ENCODE measurements at regions not wholly inside any gene's neighbourhood (a gene's known extent, or its start where the extent isn't known, plus 50 kb on each side); places are given as distances from the start of the nearest gene placed in this dataset.
A peak's percentile ranks its signal among the peaks of the same experiment; 100 is the strongest.
"Not testable (repeated sequence)": the region's sequence is repeated elsewhere in the genome, so short reads cannot be mapped to it uniquely, and the experiment has no call there.

DNA sequence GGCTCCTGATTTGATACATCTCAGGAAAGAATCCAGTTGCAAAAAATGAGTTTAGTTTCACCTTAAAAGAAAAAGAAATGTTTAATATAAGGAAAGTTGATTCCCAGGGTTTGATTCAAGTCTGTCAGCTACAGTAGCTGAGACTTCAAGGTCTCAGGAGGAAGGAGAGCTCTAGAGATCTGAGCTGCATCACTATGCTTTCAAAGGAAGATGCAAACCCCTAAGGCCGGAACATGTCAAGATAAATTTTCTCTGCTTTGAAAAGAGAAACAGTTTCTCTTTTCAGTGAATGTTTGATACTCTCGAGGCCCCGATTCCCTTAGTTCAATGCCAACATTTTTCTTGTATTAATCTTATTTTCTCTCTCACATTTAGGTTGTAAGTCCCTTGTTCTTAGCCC, 128.6 kb downstream of the RGPD3 start:
- DNase-seq = no peak

DNA sequence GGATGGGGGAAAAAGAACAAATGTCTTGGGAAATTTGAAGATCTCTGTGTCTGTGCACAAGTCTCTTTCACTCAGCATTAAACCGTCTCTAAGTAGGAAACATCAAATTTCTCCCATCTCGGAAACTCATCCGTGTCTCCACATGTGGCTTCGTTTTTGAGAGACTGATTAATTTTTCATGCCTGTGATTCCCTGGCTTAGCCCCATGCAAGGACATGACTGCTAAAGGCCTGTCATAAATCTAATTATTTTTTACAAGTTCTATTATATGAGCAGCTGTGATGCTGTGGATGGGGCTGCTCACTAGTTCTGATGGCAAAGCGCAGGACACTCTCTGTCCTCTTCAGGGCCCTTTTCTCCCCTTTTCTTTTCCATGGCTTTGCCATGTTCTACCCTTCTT, 129.1 kb downstream of the RGPD3 start:
- DNase-seq = no peak

DNA sequence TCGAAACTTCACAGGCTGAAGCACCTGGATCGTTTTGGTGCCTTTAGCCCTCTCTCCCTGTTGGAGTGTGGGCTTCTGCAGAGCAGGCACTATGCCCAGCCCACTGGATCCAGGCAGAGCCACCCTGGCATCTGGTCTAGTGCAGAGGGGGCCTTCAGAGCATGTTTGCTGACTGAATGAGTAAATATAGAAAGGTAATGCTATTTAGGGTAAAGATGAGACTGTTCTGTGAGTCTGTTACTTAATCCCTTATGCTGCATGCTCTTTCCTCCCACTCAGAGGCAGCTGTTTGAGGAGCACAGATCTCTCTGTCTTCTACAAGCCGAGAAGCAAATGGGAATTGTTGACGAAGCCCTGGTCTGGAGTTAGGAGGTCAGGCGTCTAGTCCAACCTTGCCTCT, 130.2 kb downstream of the RGPD3 start:
- DNase-seq = no peak

DNA sequence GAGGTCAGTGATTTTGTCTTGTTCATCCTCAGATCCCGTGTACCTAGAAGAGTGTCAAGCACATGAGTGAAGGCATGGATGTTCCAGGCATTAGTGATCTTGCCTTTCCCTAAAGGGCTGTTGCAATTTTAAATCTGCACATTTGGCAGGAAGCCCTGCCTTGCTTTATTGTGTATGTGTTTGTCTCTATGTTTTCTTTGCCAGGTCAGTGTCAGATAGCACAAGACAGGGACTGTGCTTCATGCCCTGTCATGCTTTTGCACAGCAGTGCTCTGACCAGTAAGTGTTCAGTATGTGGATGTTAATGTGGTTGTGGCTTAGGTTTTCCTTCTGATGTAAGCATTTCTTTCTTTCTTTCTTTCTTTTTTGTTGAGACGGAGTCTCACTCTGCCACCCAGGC, 131.5 kb downstream of the RGPD3 start:
- no peak for DNase-seq

DNA sequence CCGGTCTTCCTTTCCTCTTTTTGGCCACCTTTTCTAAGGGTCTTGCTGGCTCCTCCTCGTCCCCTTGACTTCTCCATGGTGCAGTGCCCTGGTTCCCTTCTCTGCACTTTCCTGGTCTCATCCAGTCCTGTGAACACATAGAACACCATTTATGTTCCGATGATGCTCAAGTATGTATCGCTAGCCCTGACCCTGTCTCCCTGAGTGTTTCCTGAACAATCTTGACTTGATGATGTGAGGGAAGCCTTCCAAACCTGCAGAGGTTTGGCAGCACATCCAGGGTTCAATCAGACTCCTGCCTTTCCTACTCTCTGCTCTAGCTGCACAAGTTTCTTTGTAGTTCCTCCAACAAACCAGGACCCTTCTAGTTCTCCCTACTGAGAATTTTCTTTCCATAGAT, 132.1 kb downstream of the RGPD3 start:
- no peak for DNase-seq

DNA sequence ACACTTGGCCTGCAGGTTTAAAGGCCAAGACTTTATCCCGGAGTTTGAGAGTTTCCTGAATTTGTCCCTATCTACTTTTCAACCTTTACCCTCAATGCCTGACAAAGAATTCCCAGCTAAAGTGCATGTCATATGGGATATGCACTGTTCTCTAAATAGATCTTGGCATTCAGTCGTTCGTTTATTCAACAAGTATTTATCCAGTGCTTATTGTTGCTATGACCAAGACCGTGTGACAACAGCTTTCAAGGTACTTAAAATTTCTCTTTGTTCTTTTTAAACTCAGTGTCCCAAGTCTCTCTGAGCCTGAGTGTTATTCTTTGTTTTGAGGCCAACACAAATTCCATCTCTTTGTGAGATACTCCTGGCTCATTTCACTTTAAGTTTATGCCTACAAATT, 133.4 kb downstream of the RGPD3 start:
- no peak for DNase-seq

DNA sequence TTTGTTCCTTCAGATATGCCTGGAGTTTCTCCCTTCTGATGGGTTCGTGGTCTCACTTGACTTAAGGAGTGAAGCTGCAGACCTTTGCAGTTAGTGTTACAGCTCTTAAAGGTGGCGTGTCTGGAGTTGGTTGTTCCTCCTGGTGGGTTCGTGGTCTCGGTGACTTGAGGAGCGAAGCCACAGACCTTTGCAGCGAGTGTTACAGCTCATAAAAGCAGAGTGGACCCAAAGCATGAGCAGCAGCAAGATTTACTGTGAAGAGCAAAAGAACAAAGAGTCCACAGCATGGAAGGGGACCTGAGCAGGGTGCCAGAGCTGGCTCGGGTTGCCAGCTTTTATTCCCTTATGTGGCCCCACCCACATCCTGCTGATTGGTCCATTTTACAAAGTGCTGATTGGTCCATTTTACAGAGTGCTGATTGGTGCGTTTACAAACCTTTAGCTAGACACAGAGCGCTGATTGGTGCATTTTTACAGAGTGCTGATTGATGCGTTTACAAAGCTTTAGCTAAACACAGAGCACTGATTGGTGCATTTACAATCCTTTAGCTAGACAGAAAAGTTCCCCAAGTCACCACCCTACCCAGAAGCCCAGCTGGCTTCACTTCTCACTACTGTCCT, 134.8 kb downstream of the RGPD3 start:
- not testable (repeated sequence) for DNase-seq

DNA sequence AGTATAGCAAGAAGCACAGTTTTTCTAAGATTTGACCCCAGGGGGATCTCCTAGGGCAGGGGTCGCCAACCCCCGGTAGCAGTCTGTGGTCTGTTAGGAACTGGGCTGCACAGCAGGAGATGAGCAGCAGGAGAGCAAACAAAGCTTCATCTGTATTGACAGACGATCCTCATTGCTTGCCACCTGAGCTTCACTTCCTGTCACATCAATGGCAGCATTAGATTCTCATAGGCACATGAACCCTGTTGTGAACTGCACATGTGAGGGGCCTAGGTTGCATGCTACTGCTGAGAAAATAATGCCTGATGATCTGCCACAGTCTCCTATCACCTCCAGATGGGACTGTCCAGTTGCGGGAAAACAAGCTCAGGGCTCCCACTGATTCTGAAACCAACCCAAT, 136.2 kb downstream of the RGPD3 start:
- DNase-seq = no peak

DNA sequence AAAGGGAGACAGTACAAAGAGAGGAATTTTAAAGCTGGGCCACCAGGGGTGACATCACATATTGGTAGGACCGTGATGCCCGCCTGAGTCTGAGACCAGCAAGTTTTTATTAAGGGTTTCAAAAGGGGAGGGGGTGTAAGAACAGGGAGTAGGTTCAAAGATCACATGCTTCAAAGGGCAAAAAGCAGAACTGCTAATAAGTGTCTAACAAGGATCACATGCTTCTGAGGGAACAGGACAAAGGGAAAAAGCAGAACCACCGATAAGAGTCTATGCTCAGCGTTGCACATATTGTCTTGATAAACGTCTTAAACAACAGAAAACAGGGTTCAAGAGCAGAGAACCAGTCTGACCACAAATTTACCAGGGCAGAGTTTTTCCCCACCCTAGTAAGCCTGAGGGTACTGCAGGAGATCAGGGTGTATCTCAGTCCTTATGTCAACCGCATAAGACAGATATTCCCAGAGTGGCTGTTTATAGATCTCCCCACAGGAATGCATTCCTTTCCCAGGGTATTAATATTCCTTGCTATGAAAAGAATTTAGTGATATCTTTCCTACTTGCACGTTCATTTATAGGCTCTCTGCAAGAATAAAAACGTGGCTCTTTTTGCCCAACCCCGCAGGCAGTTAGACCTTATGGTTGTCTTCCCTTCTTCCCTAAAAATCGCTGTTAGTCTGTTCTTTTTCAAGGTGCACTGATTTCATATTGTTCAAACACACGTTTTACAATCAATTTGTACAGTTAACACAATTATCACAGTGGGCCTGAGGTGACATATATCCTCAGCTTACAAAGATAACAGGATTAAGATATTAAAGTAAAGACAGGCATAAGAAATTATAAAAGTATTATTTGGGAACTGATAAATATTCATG, 136.5 kb upstream of the UXS1 start:
- DNase-seq = not testable (repeated sequence)

DNA sequence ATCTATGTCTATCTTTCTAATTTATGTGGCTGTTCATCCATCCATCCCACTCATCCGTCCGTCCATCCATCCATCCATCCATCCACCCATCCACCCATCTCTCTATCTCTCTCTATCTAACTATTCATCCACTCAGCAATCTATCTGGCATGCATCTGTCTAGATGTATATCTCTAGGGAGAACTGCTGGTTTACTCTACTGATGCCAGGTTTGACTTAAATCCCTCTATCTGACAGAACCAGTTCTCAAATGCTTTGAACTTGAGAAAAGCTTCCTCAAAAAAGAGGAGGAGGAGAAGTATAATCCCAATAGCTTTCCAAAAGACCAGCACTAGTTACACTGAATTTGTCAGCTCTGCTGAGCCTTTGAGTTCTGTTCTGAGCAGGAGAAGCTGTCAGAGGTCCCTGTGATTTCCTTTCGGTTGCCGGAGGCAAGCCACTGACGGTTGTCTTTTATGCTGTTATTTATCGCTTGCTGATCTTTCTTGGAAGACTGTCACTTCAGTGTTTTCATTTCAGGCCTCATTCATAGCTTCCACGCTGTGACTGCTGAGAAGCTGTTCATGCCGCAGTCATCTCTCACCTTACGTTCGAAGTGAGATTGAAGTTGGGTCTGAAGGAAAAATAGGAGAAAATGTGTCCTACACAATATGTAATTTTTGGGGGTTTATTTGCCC, 129.4 kb upstream of the UXS1 start:
- DNase-seq = no peak

DNA sequence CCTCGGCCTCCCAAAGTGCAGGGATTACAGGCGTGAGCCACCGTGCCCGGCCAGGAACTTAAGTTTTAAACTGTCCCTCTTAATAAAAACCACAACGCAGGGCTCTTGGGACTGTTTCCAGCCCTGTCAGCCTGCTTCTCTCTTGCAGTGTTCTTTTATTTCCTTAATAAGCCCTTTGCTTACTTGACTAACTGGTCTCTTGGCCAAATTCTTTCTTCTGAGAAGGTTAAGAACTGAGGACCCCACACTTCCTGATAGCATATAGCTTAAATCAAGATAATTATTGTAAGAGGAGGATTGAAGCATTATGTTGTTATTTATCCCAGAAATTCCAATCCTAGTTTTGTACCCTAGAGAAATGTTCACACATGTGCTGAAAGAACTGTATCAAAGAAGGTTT, 128.2 kb upstream of the UXS1 start:
- DNase-seq = no peak

DNA sequence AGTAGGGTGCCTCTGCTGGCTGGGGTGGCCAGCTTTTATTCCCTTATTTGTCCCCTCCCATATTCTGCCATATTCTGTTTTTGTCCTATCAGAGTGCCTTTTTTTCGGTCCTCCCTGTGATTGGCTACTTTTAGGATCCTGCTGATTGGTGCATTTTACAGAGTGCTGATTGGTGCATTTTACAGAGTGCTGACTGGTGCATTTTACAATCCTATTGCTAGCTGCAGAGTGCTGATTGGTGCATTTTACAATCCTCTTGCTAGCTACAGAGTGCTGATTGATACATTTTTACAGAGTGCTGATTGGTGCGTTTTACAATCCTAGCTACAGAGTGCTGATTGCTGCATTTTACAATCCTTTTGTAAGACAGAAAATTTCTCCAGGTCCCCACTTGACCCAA, 126.3 kb upstream of the UXS1 start:
- DNase-seq = not testable (repeated sequence)

DNA sequence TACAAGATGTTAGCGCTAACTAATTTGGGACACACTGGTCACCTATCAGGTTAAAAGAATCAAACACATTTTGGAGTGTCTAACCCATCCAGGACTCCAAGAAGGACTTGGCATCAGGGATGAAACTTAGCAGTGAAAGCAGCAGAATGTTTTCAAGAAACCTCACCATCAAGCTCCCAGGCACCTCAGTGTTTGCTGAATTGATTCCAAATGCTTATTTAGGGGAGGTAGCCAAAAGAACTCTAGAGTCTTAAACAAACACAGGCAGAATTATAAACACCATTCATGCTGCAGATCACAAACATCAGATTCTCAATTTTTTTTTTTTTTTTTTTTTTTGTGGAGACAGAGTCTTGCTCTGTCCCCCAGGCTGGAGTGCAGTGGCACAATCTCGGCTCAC, 122.8 kb upstream of the UXS1 start:
- DNase-seq = no peak

DNA sequence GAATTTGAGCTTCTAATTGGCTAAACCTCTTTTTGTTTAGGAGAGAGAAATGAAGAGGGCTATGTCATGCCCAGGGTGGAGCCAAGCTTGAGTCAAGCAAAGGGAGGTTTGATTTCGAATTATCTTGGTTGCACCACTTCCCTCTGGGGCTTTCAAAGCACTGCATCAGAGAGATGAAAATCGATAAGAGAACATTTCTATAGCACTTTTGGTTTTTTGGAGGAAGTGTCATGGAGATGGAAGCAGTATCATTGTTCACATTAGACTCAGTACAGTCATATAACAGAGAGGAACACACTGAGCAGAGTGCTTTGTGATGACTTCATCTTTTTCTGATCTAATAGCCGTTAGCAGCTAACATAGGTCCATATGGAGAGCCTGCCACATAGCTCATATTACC, 120.3 kb upstream of the UXS1 start:
- peak in 1 of 5 experiments; percentile 94 for DNase-seq

DNA sequence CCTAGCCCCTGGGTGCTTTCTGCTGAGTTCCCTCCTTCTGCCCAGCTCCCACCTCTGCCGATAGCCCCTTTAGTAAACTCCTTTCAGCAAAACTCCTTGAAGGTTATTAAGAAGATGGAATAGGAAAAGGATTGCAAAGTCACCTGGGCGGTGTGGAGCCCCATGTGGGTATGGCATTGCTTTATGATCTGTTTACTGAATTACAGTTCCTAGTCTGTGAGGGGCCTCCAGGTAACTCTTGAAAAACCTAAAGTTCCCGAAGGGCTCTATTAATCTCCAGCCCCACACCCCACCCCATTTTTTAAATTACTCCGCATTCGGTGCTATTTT, 116.9 kb upstream of the UXS1 start:
- no peak for DNase-seq

DNA sequence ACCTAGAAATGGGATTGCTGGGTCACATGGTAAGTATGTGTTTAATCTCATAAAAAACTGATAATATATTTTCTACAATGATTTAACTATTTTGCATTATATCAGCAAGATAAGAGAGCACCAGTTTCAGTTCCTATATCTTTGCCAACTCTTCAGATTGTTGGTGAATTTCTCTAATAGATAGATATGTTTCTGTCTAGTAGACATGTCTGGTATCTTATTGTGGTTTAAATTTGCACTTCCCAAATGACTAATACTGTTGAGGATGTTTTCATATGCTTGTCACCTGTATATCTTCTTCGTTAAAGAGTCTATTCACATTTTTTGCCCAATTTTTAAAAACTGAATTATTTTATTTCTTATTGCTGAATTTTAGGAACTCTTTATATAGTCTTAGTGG, 113.8 kb upstream of the UXS1 start:
- DNase-seq = peak in 1 of 5 experiments; percentile 27

DNA sequence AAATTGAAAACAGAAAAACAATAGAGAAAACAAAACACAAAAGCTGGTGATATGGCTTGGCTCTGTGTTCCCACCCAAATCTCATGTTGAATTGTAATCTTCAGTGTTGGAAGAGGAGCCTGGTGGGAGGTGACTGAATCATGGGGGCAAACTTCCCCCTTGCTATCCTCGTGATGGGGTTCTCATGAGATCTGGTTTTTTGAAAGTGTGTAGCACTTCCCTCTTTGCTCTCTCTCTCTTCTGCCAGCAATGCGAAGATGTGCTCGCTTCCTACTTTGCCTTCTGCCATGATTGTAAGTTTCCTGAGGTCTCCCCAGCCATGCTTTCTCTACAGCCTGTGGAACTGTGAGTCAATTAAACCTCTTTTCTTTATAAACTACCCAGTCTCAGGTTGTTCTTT, 112.3 kb upstream of the UXS1 start:
- DNase-seq = no peak

DNA sequence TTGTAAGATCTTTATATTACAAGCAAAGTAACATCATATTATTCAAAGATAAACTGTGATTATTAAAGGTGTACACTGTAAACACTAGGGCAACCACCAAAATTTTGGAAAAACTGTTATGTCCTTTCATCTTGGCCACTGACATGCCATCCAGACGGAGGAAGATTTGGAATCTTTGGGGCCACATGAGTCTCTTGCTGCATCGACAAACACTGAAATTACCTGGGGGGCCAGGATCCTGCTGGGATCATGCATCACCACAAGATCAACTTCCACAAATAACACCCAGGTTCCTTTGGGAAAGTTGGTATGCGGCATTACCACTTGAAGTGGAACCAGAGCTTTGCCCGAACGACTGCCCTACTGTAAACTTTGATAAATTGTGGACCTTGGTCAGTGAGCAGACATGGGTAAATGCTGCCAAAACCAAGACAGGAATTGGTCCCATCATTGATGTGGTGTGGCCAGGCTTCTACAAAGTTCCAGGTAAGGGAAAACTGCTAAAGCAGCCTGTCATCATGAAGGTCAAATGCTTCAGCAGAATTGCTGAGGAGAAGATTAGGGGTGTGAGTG, 110.6 kb upstream of the UXS1 start:
- no peak for DNase-seq

DNA sequence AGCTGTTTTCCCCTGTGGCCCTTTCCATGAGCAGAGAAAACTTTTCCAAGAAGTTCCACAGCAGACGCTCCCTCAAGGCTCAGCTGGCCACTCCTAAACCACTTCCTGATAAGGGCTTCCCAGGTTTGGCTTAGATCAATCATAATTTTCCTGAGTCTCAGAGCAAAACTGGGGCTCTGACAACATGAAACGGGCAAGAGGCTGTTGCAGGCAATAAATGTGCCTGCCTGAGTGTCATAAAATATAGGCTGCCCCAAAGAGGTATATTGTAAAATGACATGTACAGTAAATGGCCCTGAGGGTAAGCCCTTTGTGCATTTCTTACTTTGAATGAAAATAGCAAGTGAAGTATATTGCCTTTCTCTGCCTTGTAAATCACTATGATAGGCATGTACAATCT, 105.6 kb upstream of the UXS1 start:
- DNase-seq = no peak

DNA sequence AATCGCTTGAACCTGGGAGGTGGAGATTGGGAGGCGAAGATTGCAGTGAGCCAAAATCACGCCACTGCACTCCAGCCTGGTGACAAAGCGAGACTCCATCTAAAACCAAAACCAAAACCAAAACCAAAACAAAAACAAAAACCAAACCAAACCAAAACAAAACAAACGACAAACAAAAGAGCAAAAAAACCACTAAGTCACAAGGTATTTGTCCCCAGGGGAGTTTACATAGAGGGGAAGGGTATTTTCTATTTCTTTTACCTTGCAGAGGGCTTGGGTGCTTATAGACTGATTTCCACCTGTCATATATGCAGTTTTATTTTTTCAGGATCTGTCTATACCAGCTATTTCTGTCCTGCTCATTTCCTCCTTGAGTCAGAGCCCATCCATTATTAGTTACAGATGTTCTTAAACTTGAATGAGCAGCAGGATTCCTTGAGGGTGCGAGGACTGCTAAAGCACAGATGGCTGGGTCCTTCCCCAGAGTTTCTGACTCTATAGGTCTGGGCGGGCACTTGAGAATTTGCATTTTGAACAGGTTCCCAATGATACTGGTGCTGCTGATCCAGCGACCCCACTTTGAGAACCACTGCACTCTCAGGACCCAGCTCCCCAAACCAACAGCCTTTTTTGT, 102.2 kb upstream of the UXS1 start:
- peak in 1 of 5 experiments; percentile 19 for DNase-seq

DNA sequence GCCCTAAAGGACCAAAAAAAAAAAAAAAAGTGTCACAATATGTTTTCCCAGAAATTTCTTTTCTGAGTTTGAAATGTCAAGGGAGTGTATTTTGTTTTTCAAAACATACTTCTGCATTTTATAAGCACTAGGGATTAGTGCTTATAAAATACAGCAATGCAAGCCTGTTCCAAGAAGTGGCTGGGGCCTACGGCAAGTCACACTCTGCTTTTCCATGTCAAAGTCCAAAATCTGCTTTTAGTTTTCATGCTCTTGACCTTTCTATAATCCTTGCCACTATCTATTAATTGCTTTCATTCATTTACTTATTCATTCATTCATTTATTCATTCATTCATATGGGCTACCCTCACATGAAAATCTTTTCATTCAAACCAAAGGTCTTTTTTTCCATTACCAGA, 100.1 kb upstream of the UXS1 start:
- DNase-seq = no peak

DNA sequence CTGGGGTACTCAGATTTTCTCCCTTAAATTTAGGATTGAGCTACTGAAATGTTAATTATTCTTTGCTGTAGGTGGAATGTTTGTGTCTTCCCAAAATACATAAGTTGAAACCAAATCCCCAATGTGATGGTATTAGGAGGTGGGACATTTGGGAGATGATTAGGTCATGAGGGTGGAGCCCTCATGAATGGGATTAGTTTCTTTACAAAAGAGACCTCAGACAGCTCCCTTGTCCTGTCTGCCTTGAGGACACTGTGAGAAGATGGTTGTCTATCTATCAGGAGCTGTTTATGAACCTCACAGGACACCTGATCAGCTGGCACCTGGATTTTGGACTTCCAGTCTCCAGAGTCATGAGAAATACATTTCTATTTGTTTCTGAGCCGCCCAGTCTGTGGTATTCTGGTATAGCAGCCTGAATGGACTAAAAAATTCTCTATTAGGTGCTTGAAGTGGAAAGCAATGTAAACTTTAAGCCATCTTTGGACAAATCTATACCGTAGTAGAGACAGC, 99.2 kb upstream of the UXS1 start:
- no peak for DNase-seq

DNA sequence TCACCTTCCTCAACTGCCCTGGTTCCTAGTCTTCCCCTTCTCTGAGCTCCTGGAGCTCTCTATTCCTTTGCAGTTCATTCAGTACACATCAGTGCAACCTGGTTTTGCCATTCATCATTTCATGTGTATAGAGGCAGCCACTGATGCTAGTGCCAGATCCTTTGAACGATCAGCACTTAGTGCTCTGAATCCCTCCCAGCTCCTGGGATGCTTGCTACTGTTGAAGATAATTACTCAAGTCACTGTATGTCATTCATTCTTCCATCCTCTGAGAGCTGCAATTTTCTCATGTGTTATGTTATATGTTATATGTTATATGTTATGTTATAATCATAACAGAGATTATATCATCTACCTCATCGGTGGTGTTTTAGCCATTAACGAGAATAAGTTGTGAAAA, 98.5 kb upstream of the UXS1 start:
- DNase-seq = no peak

Measured in T-helper 2 cell (primary cell).